H1 (cell line): ENCODE measurements at regions not wholly inside any gene's neighbourhood (a gene's known extent, or its start where the extent isn't known, plus 50 kb on each side); places are given as distances from the start of the nearest gene placed in this dataset.

Source experiments
- ATF3 ChIP-seq: IDR thresholded peaks from 2 replicates; pipeline ENCODE4 v1.6.1; 2011; ENCODE audit warnings: low read depth, mild to moderate bottlenecking, low read length; ENCODE audit not compliant: insufficient read depth
- CREB1 ChIP-seq: IDR thresholded peaks from 2 replicates; pipeline ENCODE4 v1.6.1; 2012; ENCODE audit warnings: inconsistent platforms
- EP300 ChIP-seq, 2 experiments: IDR thresholded peaks; 1 replicate in 1 of 2; 2 replicates in 1 of 2; pipeline ENCODE4 v1.6.1; 2011 to 2012; ENCODE audit warnings: low read depth in 2 of 2, low read length in 2 of 2, mild to moderate bottlenecking in 2 of 2, borderline replicate concordance in 1 of 2, inconsistent platforms in 1 of 2, moderate library complexity in 1 of 2
- SUZ12 ChIP-seq: fragments of 200-600 bp; sonication (generic); IDR thresholded peaks from 2 replicates; pipeline ENCODE4 v1.6.1; 2012; ENCODE audit warnings: mild to moderate bottlenecking, inconsistent platforms, low read length, moderate library complexity, mixed read lengths
- ZNF274 ChIP-seq: IDR thresholded peaks from 2 replicates; pipeline ENCODE4 v1.7.0; 2012; ENCODE audit warnings: low read length, borderline replicate concordance; ENCODE audit errors: extremely low read depth

GRCh38 chr15:35173444-35174118 is 88.5 kb upstream of the NANOGP8 start (continued):
- no peak for TF ChIP-seq CREB1
- no peak for TF ChIP-seq ATF3
- no peak for TF ChIP-seq EP300 (IDR thresholded peaks at IDR 0.05; ENCODE audit: borderline replicate concordance in 1 of 2, low read depth in 2 of 2, low read length in 2 of 2)
- TF ChIP-seq SUZ12: no peak
- TF ChIP-seq ZNF274: no peak
